Activated CD4-positive, CD25-positive, alpha-beta regulatory T cell (primary cell): ENCODE measurements at regions not wholly inside any gene's neighbourhood (a gene's known extent, or its start where the extent isn't known, plus 50 kb on each side); places are given as distances from the start of the nearest gene placed in this dataset.
"Not testable (repeated sequence)": the region's sequence is repeated elsewhere in the genome, so short reads cannot be mapped to it uniquely, and the experiment has no call there.

Experiments used
- DNase-seq, 4 experiments: peaks; one replicate each; lab custom pipeline; 2025; lab: John Stamatoyannopoulos, UW

GRCh38 chr4:12359420-12359819, 930.7 kb upstream of the HS3ST1 start:
- no peak for DNase-seq

GRCh38 chr4:12333083-12333482, 904.4 kb upstream of the HS3ST1 start:
- DNase-seq: not testable (repeated sequence)

DNA sequence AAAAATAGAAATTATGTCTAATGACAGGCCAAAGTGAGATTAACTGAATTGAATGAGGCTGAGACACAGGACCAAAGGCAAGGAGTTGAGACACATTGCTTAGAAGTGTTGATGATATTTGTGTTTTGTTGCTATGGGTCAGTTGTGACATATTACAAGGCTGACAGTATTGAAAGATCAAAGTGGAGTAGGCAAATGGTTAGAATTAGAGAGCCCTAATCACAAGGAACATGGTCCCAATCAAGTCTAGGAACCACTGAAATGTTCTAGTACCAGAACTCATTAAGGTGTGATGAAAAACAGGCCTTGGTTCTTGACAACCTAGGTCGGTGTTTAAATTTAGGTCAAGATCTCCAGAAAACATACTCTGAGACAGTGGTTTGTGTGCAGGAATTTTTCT, 896.3 kb upstream of the HS3ST1 start:
- no peak for DNase-seq

DNA sequence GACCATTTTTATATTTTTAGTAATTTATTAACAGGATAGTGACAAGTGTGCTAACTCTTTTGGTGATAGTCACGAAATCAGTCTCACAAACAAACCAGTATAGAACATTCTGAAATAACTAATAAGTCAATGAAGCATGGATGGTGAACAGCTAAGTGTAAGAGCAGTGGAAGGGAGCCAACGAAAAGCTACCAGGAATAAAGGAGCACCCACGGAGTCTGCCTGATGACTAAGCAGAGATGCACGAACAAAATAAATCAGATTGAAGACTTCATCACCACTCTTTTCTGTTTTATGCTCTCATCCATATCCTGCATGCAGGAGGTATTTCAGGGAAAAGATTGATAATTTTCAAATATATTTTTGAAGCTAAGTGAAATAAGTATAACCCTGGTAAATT, 891.1 kb upstream of the HS3ST1 start:
- DNase-seq: no peak

DNA sequence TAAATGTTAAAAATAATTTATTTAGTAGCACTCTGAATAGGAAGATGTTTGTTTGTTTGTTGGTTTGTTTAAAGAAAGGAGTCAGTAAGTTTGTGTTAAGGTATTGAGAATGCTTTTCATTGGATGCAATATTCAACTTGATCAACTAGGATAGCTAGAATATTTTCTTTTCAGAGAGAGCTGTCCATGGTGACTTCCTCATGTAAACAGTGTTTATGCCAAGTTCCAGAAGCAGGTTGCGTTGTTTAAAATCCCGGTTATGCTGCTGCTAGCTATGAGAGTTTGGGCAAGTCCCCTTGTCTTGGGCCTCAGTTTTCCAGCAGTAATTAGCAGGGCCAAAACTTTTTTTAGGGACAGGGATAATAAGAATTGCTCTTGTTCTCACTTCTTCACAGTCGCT, 876.2 kb upstream of the HS3ST1 start:
- no peak for DNase-seq

DNA sequence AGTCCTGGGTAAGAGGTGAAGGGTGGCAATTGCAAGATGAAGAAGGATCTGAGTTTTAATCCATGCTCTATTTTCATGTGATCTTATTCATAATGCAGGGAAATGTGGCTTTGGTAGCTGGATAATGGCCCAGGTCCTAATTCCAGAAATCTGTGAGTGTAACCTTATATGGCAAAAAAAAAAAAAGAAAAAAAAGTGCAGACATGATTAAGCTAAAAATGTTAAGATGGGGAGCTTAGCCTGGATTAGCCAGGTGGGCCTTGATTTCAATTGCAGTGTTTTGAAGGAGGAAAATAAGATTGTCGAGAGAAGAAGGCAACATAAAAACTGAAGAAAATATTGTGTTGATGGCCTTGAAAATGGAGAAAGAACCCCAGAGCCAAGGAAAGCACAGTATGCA, 867.7 kb upstream of the HS3ST1 start:
- DNase-seq: no peak

DNA sequence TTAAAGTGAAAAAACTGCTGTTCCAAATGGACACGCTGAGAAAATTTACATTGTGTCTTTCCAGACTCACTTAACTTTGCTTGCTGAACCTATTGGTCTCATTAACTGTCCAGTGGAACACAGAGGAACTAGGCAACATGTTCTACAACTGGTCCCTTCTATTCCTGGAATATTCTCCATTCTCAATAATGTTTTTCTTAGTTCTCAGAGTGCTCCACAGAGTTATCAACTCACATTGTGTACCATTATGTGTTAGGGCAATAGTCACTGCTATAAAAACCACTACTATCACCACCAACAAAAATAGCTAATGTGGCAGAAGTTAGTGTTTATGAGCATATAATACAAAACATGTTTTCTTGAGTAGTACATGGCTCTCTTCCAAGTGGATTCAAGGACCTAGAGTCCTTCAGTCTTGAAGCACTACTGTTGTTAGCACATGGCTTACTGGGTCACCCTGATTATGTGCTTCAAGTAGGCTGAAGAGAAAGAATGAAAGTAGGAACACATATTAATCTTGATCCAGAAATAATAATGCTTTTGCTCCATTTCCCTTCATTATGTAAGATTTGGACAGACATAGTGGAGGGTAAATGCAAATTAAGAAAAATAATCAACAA, 865.3 kb upstream of the HS3ST1 start:
- no peak for DNase-seq

DNA sequence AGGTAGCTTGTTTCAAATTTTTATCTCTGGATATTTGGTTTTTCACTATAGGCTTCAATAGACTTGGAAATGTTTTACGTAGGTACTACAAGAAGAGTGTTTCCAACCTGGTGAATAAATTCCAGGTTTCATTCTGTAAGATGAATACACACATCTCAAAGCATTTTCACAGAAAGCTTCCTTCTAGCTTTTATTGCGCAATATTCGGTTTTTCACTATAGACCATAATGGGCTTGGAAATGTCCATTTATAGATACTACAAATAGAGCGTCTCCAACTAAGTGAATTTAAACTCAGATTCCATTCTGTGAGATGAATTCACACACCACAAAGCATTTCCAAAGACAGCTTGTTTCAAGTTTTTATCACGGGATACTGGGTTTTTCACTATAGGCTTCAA, 857.7 kb upstream of the HS3ST1 start:
- DNase-seq: no peak

- DNase-seq: no peak
Measured at GRCh38 chr4:12270546-12270945, 841.9 kb upstream of the HS3ST1 start.

GRCh38 chr4:12265554-12265953, 836.9 kb upstream of the HS3ST1 start:
- no peak for DNase-seq

- DNase-seq: no peak
Measured at GRCh38 chr4:12260453-12260852, 831.8 kb upstream of the HS3ST1 start.

- no peak for DNase-seq
Measured at GRCh38 chr4:12244973-12245372, 816.3 kb upstream of the HS3ST1 start.

GRCh38 chr4:12242354-12242753, 813.7 kb upstream of the HS3ST1 start:
- DNase-seq: no peak

- no peak for DNase-seq
Measured at GRCh38 chr4:12239897-12240636, 811.4 kb upstream of the HS3ST1 start.

DNA sequence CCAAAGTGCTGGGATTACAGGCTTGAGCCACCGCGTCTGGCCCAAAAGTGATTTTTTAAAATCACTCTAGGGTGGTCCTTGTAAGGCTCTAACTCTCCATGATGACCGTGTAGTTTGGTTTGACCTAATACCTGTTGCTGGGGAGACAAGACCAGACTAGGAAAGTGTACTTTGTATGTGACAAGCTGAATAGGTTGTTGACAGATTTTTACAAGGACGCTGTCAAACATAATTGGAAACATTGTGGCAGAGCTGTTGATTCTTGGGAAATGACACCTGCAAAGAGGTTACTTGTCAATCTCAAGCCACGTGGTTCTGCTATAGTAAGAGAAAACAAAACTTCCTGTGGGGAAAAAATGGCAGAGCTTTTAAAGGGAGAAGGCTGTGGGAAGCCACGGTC, 802.4 kb upstream of the HS3ST1 start:
- no peak for DNase-seq

DNA sequence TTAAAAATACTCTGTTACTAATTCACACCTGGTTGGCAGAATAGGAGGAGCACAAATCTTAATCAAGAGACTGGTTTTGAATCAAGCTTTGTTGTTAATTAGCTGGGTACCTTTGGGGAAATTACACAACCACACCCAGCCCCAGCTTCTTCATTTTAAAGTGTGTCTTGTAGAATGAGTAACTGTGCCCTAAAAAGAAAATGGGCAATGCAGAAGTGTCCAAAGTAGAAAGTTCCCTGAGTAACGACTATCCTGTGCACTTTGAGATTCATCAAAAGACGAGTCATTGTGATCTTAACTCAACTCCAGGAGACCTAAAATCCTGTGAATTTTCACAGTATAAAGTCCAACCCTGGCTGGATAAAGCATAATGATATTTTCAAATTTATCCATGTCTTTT, 792.3 kb upstream of the HS3ST1 start:
- DNase-seq: no peak

DNA sequence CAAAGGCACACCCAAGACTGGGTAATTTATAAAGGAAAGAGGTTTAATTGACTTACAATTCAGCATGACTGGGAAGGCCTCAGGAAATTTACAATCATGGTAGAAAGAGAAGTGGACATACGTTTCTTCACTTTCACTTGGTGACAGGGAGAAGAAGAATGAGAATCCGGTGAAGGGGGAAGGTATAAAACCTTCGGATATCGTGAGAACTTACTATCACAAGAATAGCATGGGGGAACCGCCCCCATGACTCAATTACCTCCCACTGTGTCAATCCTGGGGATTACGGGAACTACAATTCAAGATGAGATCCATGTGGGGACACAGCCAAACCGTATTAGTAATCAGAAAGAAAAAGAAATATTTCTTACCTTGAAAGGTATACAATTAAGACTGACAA, 782.9 kb upstream of the HS3ST1 start:
- no peak for DNase-seq

GRCh38 chr4:12207396-12207795, 778.7 kb upstream of the HS3ST1 start:
- no peak for DNase-seq

GRCh38 chr4:12206091-12206490, 777.4 kb upstream of the HS3ST1 start:
- DNase-seq: no peak

GRCh38 chr4:12203945-12204344, 775.3 kb upstream of the HS3ST1 start:
- no peak for DNase-seq

- no peak for DNase-seq
Measured at GRCh38 chr4:12200226-12200625, 771.5 kb upstream of the HS3ST1 start.

DNA sequence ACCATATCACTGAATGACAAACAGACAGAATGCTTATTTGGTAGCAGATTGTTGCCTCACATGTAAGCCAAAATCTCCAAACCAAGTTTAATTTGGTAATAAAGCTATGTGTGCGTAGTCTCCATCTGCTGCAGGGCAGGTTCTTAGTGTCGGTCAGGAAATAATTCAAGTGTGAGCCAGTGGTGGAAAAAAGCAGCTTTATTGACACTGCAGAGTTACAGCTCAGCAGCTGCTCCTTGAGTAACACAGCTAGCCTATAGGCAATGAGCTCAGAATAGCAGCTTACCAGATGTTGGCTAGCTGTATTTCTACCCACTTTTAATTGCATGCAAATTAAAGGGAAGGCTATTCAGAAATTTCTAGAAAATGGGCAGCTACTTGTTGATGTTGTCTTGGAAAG, 757.8 kb upstream of the HS3ST1 start:
- no peak for DNase-seq

GRCh38 chr4:12178614-12179610, 750.2 kb upstream of the HS3ST1 start:
- DNase-seq: no peak
